Tibial nerve (tissue), 4 donors: ENCODE measurements at regions not wholly inside any gene's neighbourhood (a gene's known extent, or its start where the extent isn't known, plus 50 kb on each side); places are given as distances from the start of the nearest gene placed in this dataset.
"Not testable (repeated sequence)": the region's sequence is repeated elsewhere in the genome, so short reads cannot be mapped to it uniquely, and the experiment has no call there.

Source experiments
- DNase-seq, 2 donors: peaks; one replicate each; pipeline ENCODE4 v3.0.0-alpha.2; 2019; ENCODE audit warnings: low spot score in 2 of 2
- H3K27ac ChIP-seq, 4 donors: fragments of 200-600 bp; sonication (generic) in 3 of 4; one replicate each; pipeline ENCODE4 v1.5.1; 2017 to 2019; ENCODE audit warnings: mild to moderate bottlenecking in 1 of 4
- H3K27me3 ChIP-seq, 2 donors: fragments of 200-600 bp; sonication (generic) in 1 of 2; one replicate each; pipeline versions ENCODE4 v1.5.1 to v1.6.0; 2017 to 2019
- H3K36me3 ChIP-seq, 3 donors: fragments of 200-600 bp; sonication (generic); one replicate each; pipeline ENCODE4 v1.5.1; 2018 to 2019
- H3K4me1 ChIP-seq, 4 donors: fragments of 200-600 bp; sonication (generic) in 3 of 4; one replicate each; pipeline ENCODE4 v1.5.1; 2017 to 2019
- H3K4me3 ChIP-seq, 4 donors: fragments of 200-600 bp; sonication (generic) in 3 of 4; one replicate each; pipeline ENCODE4 v1.5.1; 2017 to 2019; ENCODE audit warnings: mild to moderate bottlenecking in 1 of 4, moderate library complexity in 1 of 4
- H3K9me3 ChIP-seq, 4 donors: fragments of 200-600 bp; sonication (generic) in 3 of 4; one replicate each; pipeline ENCODE4 v1.5.1; 2017 to 2019
- EP300 ChIP-seq, 2 donors: sonication (generic); formaldehyde crosslinking; IDR thresholded peaks; one replicate each; pipeline ENCODE4 v1.6.1; 2017; ENCODE audit warnings: antibody characterized with exemption in 2 of 2, mild to moderate bottlenecking in 1 of 2
- POLR2A ChIP-seq, 2 donors: fragments of 450-650 bp; IDR thresholded peaks; one replicate each; pipeline ENCODE4 v1.6.1; 2017; ENCODE audit warnings: antibody characterized with exemption in 2 of 2, mild to moderate bottlenecking in 2 of 2, moderate library complexity in 2 of 2
- WGBS, 2 donors: methylation state at CpG; one replicate each; pipeline ENCODE4 v1.1.5; 2018; 5-methylcytosine and 5-hydroxymethylcytosine counted together
- TF ChIP-seq, protein P1 (sequence below), 5 experiments: fragments of 200-600 bp in 3 of 5; fragments of 450-650 bp in 2 of 5; sonication (generic) in 3 of 5; IDR thresholded peaks; one replicate each; pipeline ENCODE4 v1.5.1; 2016 to 2019; ENCODE audit warnings: antibody characterized with exemption in 5 of 5, mild to moderate bottlenecking in 3 of 5, moderate library complexity in 2 of 5

- no peak for TF ChIP-seq EP300 (IDR thresholded peaks at IDR 0.05)
- TF ChIP-seq POLR2A (IDR thresholded peaks at IDR 0.05) = no peak
- TF ChIP-seq, protein P1, sequence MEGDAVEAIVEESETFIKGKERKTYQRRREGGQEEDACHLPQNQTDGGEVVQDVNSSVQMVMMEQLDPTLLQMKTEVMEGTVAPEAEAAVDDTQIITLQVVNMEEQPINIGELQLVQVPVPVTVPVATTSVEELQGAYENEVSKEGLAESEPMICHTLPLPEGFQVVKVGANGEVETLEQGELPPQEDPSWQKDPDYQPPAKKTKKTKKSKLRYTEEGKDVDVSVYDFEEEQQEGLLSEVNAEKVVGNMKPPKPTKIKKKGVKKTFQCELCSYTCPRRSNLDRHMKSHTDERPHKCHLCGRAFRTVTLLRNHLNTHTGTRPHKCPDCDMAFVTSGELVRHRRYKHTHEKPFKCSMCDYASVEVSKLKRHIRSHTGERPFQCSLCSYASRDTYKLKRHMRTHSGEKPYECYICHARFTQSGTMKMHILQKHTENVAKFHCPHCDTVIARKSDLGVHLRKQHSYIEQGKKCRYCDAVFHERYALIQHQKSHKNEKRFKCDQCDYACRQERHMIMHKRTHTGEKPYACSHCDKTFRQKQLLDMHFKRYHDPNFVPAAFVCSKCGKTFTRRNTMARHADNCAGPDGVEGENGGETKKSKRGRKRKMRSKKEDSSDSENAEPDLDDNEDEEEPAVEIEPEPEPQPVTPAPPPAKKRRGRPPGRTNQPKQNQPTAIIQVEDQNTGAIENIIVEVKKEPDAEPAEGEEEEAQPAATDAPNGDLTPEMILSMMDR (IDR thresholded peaks at IDR 0.05) = no peak
- WGBS, 2 donors = 77 to 88% methylated on average over 1 of the region's 1 CpG
- DNase-seq = no peak
- Histone ChIP-seq H3K27me3 (no peaks in the 10 kb centered on the region), H3K4me3 (no peak overlapping the region), H3K27ac (no peak overlapping the region), H3K36me3 (no peaks in the 10 kb centered on the region), H3K9me3 (no peaks in the 10 kb centered on the region), H3K4me1 (no peaks in the 10 kb centered on the region)
Measured at GRCh38 chr1:221276896-221277409, 397.7 kb downstream of the HLX start.

GRCh38 chr1:221279146-221279545 is 399.9 kb downstream of the HLX start:
- Histone ChIP-seq H3K36me3 (no peaks in the 10 kb centered on the region), H3K9me3 (no peaks in the 10 kb centered on the region), H3K27me3 (no peaks in the 10 kb centered on the region), H3K27ac (no peak overlapping the region), H3K4me3 (no peak overlapping the region), H3K4me1 (peaks cover 0 to 10% (median 0%) of the 10 kb centered on the region in 4 donors)
- TF ChIP-seq, protein P1 (IDR thresholded peaks at IDR 0.05) = no peak
- no peak for TF ChIP-seq POLR2A (IDR thresholded peaks at IDR 0.05)
- TF ChIP-seq EP300 (IDR thresholded peaks at IDR 0.05) = no peak
- no peak for DNase-seq

- Histone ChIP-seq H3K4me3 (no peak overlapping the region), H3K36me3 (no peaks in the 10 kb centered on the region), H3K27ac (no peak overlapping the region), H3K4me1 (peaks cover 0 to 10% (median 0%) of the 10 kb centered on the region in 4 donors), H3K27me3 (no peaks in the 10 kb centered on the region), H3K9me3 (no peaks in the 10 kb centered on the region)
- DNase-seq = no peak
- TF ChIP-seq, protein P1 (IDR thresholded peaks at IDR 0.05) = no peak
- no peak for TF ChIP-seq POLR2A (IDR thresholded peaks at IDR 0.05)
- no peak for TF ChIP-seq EP300 (IDR thresholded peaks at IDR 0.05)
- WGBS, 2 donors = 37 to 39% methylated on average over 1 of the region's 1 CpG
Measured at GRCh38 chr1:221283532-221283931, 404.3 kb downstream of the HLX start.

- Histone ChIP-seq H3K36me3 (no peaks in the 10 kb centered on the region), H3K9me3 (no peaks in the 10 kb centered on the region), H3K4me3 (no peak overlapping the region), H3K27ac (no peak overlapping the region), H3K4me1 (peaks cover 0 to 10% (median 0%) of the 10 kb centered on the region in 4 donors), H3K27me3 (no peaks in the 10 kb centered on the region)
- TF ChIP-seq, protein P1 (IDR thresholded peaks at IDR 0.05) = no peak
- TF ChIP-seq EP300 (IDR thresholded peaks at IDR 0.05) (no peak), POLR2A (IDR thresholded peaks at IDR 0.05) (no peak)
- WGBS, 2 donors = 8 to 12% methylated on average over 1 of the region's 1 CpG
- DNase-seq = no peak
Measured at GRCh38 chr1:221284028-221284427, 404.8 kb downstream of the HLX start.

GRCh38 chr1:221284991-221285390 is 405.7 kb downstream of the HLX start:
- not testable (repeated sequence) for H3K4me3 ChIP-seq
- WGBS, 2 donors = 70 to 88% methylated on average over 14 of the region's 14 CpGs

GRCh38 chr1:221285458-221286210 is 406.4 kb downstream of the HLX start:
- not testable (repeated sequence) for H3K27ac ChIP-seq, H3K9me3 ChIP-seq, H3K36me3 ChIP-seq, H3K27me3 ChIP-seq, H3K4me3 ChIP-seq, DNase-seq
- H3K4me1 ChIP-seq = peaks cover 0 to 10% (median 0%) of the 10 kb centered on the region in 4 donors
- WGBS, 2 donors = 97% methylated on average over 14 to 27 of the region's 45 CpGs

More at GRCh38 chr1:221284991-221285390, 405.7 kb downstream of the HLX start:
- H3K9me3 ChIP-seq, DNase-seq, H3K36me3 ChIP-seq, H3K27ac ChIP-seq, H3K27me3 ChIP-seq: not testable (repeated sequence)
- peaks cover 0 to 10% (median 0%) of the 10 kb centered on the region in 4 donors for H3K4me1 ChIP-seq
